Bronchial epithelial cell (primary cell): ENCODE measurements at regions not wholly inside any gene's neighbourhood (a gene's known extent, or its start where the extent isn't known, plus 50 kb on each side); places are given as distances from the start of the nearest gene placed in this dataset.
A peak's percentile ranks its signal among the peaks of the same experiment; 100 is the strongest.

ENCODE experiments used
- DNase-seq: peaks from one replicate; pipeline ENCODE4 v3.0.0-alpha.2; 2010; ENCODE audit warnings: low read depth
- FAIRE-seq: peaks from 2 replicates; lab custom pipeline; 2011; peaks lifted over from hg19 to GRCh38; lab: Jason Lieb, UNC
- H3K27me3 ChIP-seq: 2 replicates; pipeline ENCODE4 v1.5.1; 2011; ENCODE audit warnings: low read length; ENCODE audit not compliant: control insufficient read depth, insufficient read depth
- H3K36me3 ChIP-seq: 2 replicates; pipeline ENCODE4 v1.5.1; 2011; ENCODE audit warnings: low read length; ENCODE audit not compliant: control insufficient read depth, insufficient read depth
- H3K4me3 ChIP-seq: 2 replicates; pipeline ENCODE4 v1.5.1; 2011; ENCODE audit warnings: mild to moderate bottlenecking, low read depth, low read length, control low read depth
- TF ChIP-seq, protein P1 (sequence below): IDR thresholded peaks from 2 replicates; pipeline ENCODE4 v1.5.1; 2011; ENCODE audit warnings: mild to moderate bottlenecking, moderate library complexity, low read length, control low read depth, inconsistent platforms; ENCODE audit not compliant: insufficient read depth, severe bottlenecking

GRCh38 chr13:42394711-42395085 lies 122.7 kb downstream of the AKAP11 start:
- H3K36me3 ChIP-seq = no peaks in the 10 kb centered on the region
- no peak for DNase-seq
- no peak overlapping the region for H3K4me3 ChIP-seq
- TF ChIP-seq, protein P1, sequence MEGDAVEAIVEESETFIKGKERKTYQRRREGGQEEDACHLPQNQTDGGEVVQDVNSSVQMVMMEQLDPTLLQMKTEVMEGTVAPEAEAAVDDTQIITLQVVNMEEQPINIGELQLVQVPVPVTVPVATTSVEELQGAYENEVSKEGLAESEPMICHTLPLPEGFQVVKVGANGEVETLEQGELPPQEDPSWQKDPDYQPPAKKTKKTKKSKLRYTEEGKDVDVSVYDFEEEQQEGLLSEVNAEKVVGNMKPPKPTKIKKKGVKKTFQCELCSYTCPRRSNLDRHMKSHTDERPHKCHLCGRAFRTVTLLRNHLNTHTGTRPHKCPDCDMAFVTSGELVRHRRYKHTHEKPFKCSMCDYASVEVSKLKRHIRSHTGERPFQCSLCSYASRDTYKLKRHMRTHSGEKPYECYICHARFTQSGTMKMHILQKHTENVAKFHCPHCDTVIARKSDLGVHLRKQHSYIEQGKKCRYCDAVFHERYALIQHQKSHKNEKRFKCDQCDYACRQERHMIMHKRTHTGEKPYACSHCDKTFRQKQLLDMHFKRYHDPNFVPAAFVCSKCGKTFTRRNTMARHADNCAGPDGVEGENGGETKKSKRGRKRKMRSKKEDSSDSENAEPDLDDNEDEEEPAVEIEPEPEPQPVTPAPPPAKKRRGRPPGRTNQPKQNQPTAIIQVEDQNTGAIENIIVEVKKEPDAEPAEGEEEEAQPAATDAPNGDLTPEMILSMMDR = no peak
- H3K27me3 ChIP-seq = no peaks in the 10 kb centered on the region
- no peak for FAIRE-seq

- DNase-seq (no peak), FAIRE-seq (no peak)
- Histone ChIP-seq H3K27me3 (no peaks in the 10 kb centered on the region), H3K4me3 (no peak overlapping the region), H3K36me3 (no peaks in the 10 kb centered on the region)
- TF ChIP-seq, protein P1 = no peak
Measured at GRCh38 chr13:42395086-42395821, 123.3 kb downstream of the AKAP11 start.

DNA sequence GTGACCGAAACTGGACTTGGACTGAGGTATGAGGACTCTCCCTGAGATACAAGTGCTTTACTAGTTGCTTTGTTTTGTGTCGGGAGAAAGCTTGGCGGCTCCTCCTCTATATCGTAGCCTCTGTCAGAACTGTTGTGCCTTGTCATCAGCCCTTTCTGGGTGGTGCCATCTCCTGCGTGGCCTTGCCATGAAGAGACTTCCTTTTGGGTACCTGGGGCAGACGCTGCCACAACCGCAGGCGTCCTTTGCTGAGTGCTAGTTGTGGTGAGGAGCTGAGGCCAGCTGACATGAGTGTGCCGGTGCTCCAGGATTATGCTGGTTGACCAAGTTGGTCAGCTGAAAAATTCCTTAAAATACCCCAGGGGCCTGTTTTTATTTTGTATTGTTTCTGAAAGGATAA lies 124.5 kb downstream of the AKAP11 start:
- Histone ChIP-seq H3K36me3 (no peaks in the 10 kb centered on the region), H3K4me3 (no peak overlapping the region), H3K27me3 (no peaks in the 10 kb centered on the region)
- FAIRE-seq (no peak), DNase-seq (no peak)
- TF ChIP-seq, protein P1 = no peak

- Histone ChIP-seq H3K27me3 (no peaks in the 10 kb centered on the region), H3K36me3 (no peaks in the 10 kb centered on the region), H3K4me3 (no peak overlapping the region)
- DNase-seq = peak; percentile 54
- no peak for FAIRE-seq
- TF ChIP-seq, protein P1 = no peak
Measured at GRCh38 chr13:42396901-42397655, 125.1 kb downstream of the AKAP11 start.

GRCh38 chr13:42398533-42398932 lies 126.6 kb downstream of the AKAP11 start:
- TF ChIP-seq, protein P1 = no peak
- Histone ChIP-seq H3K27me3 (no peaks in the 10 kb centered on the region), H3K4me3 (no peak overlapping the region), H3K36me3 (no peaks in the 10 kb centered on the region)
- DNase-seq (no peak), FAIRE-seq (no peak)
